ENCODE measurements at regions not wholly inside any gene's neighbourhood (a gene's known extent, or its start where the extent isn't known, plus 50 kb on each side); places are given as distances from the start of the nearest gene placed in this dataset.
A peak's percentile ranks its signal among the peaks of the same experiment; 100 is the strongest.

DNA sequence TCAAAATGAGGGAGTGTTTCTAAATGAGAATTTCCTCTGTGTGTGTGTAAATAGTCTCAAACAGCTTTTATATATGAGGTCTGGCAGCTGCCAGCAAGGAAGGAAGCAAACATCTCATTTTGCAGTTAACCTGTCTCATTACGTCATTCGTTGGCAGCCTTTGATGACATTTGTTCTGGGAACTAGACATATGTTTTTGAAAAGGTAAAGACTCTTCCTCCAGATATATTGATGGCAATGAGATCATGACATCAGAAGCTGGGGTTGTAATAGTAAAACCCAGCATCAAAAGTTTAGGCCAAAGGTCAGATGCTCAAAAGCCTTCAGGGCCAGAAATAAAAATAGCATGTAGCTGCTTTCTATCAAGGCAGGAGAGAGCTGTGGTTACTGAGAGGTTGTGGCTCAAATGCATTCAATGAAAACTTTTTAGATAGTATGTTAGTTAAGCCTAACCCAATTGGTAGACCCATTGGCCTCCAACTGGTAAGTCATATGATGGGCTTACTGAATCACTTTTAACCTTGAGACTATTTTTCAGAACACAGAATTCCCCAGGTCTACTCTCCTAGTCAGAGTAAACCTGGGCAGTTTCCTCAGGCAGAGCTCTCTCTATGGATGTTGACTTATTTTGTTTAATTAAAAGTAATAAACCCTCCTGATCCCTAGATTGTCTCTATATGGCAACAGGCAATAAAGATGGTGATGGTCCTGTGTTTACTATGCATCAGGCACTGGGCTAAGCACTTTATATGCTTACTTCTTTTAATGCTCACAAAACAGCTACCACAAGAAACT lies 386.5 kb upstream of the CFAP20DC start:
- WGBS (ENCODE audit: insufficient coverage) = no CpG with 5 or more reads among the region's 2 CpGs
- peak in 22 of 35 experiments; percentile 8 to 66 (median 38) for DNase-seq
- POLR2A ChIA-PET = no interaction called here

DNA sequence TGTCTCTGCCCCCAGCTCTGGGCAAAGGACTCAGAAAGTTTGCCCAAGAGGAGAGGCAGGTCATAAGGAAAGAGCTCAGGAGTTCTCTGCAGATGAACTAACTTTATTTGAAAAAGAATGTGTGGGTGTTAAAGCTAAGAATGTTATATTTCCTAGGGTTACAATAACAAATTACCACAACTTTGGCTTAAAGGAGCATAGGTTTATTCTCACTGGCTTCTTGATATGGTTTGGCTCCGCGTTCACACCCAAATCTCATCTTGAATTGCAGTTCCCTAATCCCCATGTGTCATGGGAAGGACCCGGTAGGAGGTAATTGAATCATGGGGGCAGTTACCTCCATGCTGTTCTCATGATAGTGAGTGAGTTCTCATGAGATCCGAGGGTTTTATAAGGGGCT lies 383.7 kb upstream of the CFAP20DC start:
- DNase-seq = no peak
- H3K27me3 Mint-ChIP-seq = no peaks in the 10 kb centered on the region
- H3K4me3 Mint-ChIP-seq = no peak overlapping the region
- H3K4me1 ChIP-seq (ENCODE audit: control insufficient read depth in 1 of 2, extremely low read depth in 1 of 2, insufficient read depth in 2 of 2, low read length in 2 of 2) = peaks cover 0 to 3% of the 10 kb centered on the region in 2 experiments
- POLR2A ChIA-PET = no interaction called here
- H3K36me3 Mint-ChIP-seq = no peaks in the 10 kb centered on the region
- no peak overlapping the region for H3K4me3 ChIP-seq (ENCODE audit: control insufficient read depth in 1 of 2, extremely low read depth in 1 of 2, low read length in 1 of 2)
- H3K9me3 ChIP-seq = no peaks in the 10 kb centered on the region
- no peak for ATAC-seq (replicated peaks in 1 of 4)
- H3K4me1 Mint-ChIP-seq = peaks cover 9 to 20% (median 16%) of the 10 kb centered on the region in 3 donors
- H3K27ac Mint-ChIP-seq = no peak overlapping the region
- H3K27me3 ChIP-seq (replicated peaks in 1 of 2; ENCODE audit: control insufficient read depth in 2 of 2, extremely low read depth in 1 of 2, insufficient read depth in 2 of 2, low read length in 1 of 2) = no peaks in the 10 kb centered on the region
- H3K27ac ChIP-seq (ENCODE audit: low read length) = no peak overlapping the region
- CTCF ChIA-PET = no interaction called here
- H3K36me3 ChIP-seq (ENCODE audit: control insufficient read depth in 2 of 2, extremely low read depth in 1 of 2, insufficient read depth in 1 of 2, low read length in 1 of 2) = no peaks in the 10 kb centered on the region
- H3K9me3 Mint-ChIP-seq = peaks cover 0 to 12% (median 4%) of the 10 kb centered on the region in 3 donors
- no CpG with 5 or more reads among the region's 4 CpGs for WGBS (ENCODE audit: insufficient coverage)

More for the DNA sequence above, 386.5 kb upstream of the CFAP20DC start:
- Histone ChIP-seq H3K4me1 (ENCODE audit: control insufficient read depth in 1 of 2, extremely low read depth in 1 of 2, insufficient read depth in 2 of 2, low read length in 2 of 2) (peaks cover 0 to 3% of the 10 kb centered on the region in 2 experiments), H3K4me3 (ENCODE audit: control insufficient read depth in 1 of 2, extremely low read depth in 1 of 2, low read length in 1 of 2) (no peak overlapping the region), H3K27me3 (replicated peaks in 1 of 2; ENCODE audit: control insufficient read depth in 2 of 2, extremely low read depth in 1 of 2, insufficient read depth in 2 of 2, low read length in 1 of 2) (no peaks in the 10 kb centered on the region), H3K27ac (ENCODE audit: low read length) (no peak overlapping the region), H3K36me3 (ENCODE audit: control insufficient read depth in 2 of 2, extremely low read depth in 1 of 2, insufficient read depth in 1 of 2, low read length in 1 of 2) (no peaks in the 10 kb centered on the region), H3K9me3 (no peaks in the 10 kb centered on the region)
- ATAC-seq (replicated peaks in 1 of 4) = peak in 2 of 4 experiments; percentile 52 to 89
- H3K27me3 Mint-ChIP-seq = no peaks in the 10 kb centered on the region
- no peak overlapping the region for H3K4me3 Mint-ChIP-seq
- H3K36me3 Mint-ChIP-seq = no peaks in the 10 kb centered on the region
- H3K9me3 Mint-ChIP-seq = peaks cover 0 to 12% (median 4%) of the 10 kb centered on the region in 3 donors
- CTCF ChIA-PET = interaction anchor here in 1 of 2 donors (1.2 kb wide), 1 partner anchor 11 kb away, joined by 4 read pairs; no protein-coding TSS in a partner anchor
- H3K4me1 Mint-ChIP-seq = peaks cover 6 to 19% (median 15%) of the 10 kb centered on the region in 3 donors
- peak overlapping the region in 1 of 2 donors; percentile 73 for H3K27ac Mint-ChIP-seq

DNA sequence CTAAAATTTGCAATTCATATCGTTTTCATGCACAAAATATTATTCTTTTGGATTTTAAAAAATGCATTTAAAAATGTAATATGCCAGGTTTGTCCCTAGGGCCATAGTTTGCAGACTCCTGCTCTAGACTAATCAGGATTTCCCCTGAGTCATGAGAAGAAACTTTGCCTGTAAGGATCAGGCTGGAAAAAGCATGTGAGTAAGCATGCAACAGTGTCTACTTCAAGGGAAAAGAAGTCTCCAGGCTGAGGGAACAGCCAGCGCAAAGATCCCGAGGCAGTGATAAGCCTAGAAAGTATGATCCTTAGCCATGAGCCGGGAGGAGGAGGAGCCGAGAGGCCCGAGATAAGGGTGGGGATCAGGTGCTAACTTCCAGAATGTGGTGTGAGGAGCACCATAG lies 382.8 kb upstream of the CFAP20DC start:
- CTCF ChIA-PET = no interaction called here
- H3K27ac Mint-ChIP-seq = no peak overlapping the region
- Histone ChIP-seq H3K9me3 (no peaks in the 10 kb centered on the region), H3K27ac (ENCODE audit: low read length) (no peak overlapping the region), H3K4me3 (ENCODE audit: control insufficient read depth in 1 of 2, extremely low read depth in 1 of 2, low read length in 1 of 2) (no peak overlapping the region), H3K27me3 (replicated peaks in 1 of 2; ENCODE audit: control insufficient read depth in 2 of 2, extremely low read depth in 1 of 2, insufficient read depth in 2 of 2, low read length in 1 of 2) (no peaks in the 10 kb centered on the region), H3K36me3 (ENCODE audit: control insufficient read depth in 2 of 2, extremely low read depth in 1 of 2, insufficient read depth in 1 of 2, low read length in 1 of 2) (no peaks in the 10 kb centered on the region), H3K4me1 (ENCODE audit: control insufficient read depth in 1 of 2, extremely low read depth in 1 of 2, insufficient read depth in 2 of 2, low read length in 2 of 2) (peaks cover 3 to 5% of the 10 kb centered on the region in 2 experiments)
- DNase-seq (no peak), ATAC-seq (replicated peaks in 1 of 4) (no peak)
- POLR2A ChIA-PET = no interaction called here
- H3K9me3 Mint-ChIP-seq = peaks cover 0 to 12% (median 4%) of the 10 kb centered on the region in 3 donors
- WGBS (ENCODE audit: insufficient coverage) = 95% methylated on average over 4 of the region's 6 CpGs
- no peak overlapping the region for H3K4me3 Mint-ChIP-seq
- no peaks in the 10 kb centered on the region for H3K36me3 Mint-ChIP-seq
- H3K4me1 Mint-ChIP-seq = peaks cover 14 to 29% (median 23%) of the 10 kb centered on the region in 3 donors
- H3K27me3 Mint-ChIP-seq = no peaks in the 10 kb centered on the region

DNA sequence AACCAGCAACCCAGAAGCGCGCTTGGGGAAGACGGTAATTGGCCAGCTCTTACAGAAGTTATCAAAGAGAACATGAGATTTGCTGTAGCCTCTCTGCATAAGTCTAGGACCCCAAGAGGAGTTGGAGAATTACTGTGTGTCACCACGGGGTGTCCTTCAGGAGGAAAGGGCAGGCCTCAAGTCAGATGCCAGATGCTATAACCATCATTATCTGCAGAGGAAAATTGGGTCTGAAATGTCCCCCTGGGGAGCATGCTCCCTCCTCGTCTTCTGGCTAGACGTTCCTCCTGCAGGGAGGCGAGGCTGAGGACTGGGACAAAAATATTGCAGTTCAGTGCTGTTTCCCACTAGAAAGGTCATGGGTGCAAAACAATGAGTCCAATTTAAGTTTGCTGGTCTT lies 380.5 kb upstream of the CFAP20DC start:
- H3K4me1 ChIP-seq (ENCODE audit: control insufficient read depth in 1 of 2, extremely low read depth in 1 of 2, insufficient read depth in 2 of 2, low read length in 2 of 2) = peaks cover 20 to 26% of the 10 kb centered on the region in 2 experiments
- no peak overlapping the region for H3K27ac ChIP-seq (ENCODE audit: low read length)
- H3K36me3 ChIP-seq (ENCODE audit: control insufficient read depth in 2 of 2, extremely low read depth in 1 of 2, insufficient read depth in 1 of 2, low read length in 1 of 2) = no peaks in the 10 kb centered on the region
- POLR2A ChIA-PET = no interaction called here
- ATAC-seq (replicated peaks in 1 of 4) (no peak), DNase-seq (no peak)
- H3K27me3 ChIP-seq (replicated peaks in 1 of 2; ENCODE audit: control insufficient read depth in 2 of 2, extremely low read depth in 1 of 2, insufficient read depth in 2 of 2, low read length in 1 of 2) = no peaks in the 10 kb centered on the region
- peaks cover 0 to 12% (median 4%) of the 10 kb centered on the region in 3 donors for H3K9me3 Mint-ChIP-seq
- H3K36me3 Mint-ChIP-seq = no peaks in the 10 kb centered on the region
- H3K27ac Mint-ChIP-seq = no peak overlapping the region
- H3K4me3 ChIP-seq (ENCODE audit: control insufficient read depth in 1 of 2, extremely low read depth in 1 of 2, low read length in 1 of 2) = no peak overlapping the region
- H3K9me3 ChIP-seq = no peaks in the 10 kb centered on the region
- H3K27me3 Mint-ChIP-seq = no peaks in the 10 kb centered on the region
- peaks cover 32 to 43% (median 34%) of the 10 kb centered on the region in 3 donors for H3K4me1 Mint-ChIP-seq
- CTCF ChIA-PET = no interaction called here
- 94% methylated on average over 4 of the region's 7 CpGs for WGBS (ENCODE audit: insufficient coverage)
- H3K4me3 Mint-ChIP-seq = no peak overlapping the region

DNA sequence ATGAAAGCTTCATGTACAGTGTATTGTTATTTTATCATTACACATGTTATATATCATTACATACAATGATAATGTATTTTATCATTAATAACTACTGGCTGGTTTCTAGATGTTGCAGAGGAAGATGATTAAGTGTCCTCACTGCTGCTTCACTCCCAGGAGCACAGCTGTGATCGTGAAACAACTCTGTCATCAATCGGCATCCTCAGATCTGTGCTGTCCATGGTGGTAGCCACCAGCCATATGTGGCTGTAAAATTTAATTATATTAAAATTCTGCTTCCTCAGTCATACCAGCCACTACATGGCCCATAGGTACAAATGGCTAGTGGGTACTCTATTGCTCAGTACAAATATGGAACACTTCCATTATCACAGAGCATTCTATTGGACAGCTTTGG lies 379.4 kb upstream of the CFAP20DC start:
- WGBS (ENCODE audit: insufficient coverage) = no CpG with 5 or more reads among the region's 2 CpGs
- CTCF ChIA-PET = no interaction called here
- H3K36me3 Mint-ChIP-seq = no peaks in the 10 kb centered on the region

DNA sequence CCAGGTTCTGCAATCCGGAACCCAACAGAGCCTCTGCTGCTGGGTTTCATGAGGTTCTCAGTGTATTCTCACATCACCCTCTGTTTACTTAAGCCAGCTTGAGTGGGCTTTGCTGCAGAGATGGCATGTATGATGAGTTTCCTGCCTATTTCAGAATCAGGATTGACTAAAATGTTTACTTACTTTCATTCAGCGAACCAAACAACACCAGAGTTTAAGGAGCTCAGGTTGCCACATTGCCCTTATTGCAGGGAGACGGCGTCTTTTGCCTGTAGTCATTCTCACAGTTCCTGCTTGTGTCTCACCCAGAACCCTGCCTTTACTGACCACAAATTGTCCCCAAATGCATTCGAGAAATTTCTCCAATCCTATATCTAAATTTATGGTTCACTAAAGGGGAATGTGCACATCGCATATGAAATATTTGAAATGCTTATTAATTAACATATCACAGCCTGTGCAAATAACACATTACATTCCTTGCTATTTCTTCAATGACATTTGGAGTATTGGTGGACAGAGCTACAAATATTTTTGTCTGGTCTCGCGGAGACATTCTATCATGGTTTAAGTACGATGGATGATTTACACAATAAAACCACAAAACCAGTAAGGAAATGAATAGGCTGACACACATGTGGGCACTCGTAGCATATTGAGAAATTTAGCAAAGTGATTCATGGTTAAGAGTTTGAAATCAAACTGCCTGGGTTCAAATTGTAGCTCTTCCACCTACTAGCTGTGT lies 377.2 kb upstream of the CFAP20DC start:
- Mint-ChIP-seq H3K4me3 (peak overlapping the region in 1 of 3 donors; percentile 52), H3K27me3 (no peaks in the 10 kb centered on the region), H3K4me1 (peaks cover 54 to 62% (median 54%) of the 10 kb centered on the region in 3 donors), H3K9me3 (no peaks in the 10 kb centered on the region), H3K36me3 (no peaks in the 10 kb centered on the region), H3K27ac (peak overlapping the region; percentile 83 to 89)
- no peak overlapping the region for H3K4me3 ChIP-seq (ENCODE audit: control insufficient read depth in 1 of 2, extremely low read depth in 1 of 2, low read length in 1 of 2)
- H3K27ac ChIP-seq (ENCODE audit: low read length) = no peak overlapping the region
- no peaks in the 10 kb centered on the region for H3K27me3 ChIP-seq (replicated peaks in 1 of 2; ENCODE audit: control insufficient read depth in 2 of 2, extremely low read depth in 1 of 2, insufficient read depth in 2 of 2, low read length in 1 of 2)
- ATAC-seq (replicated peaks in 1 of 4) (no peak), DNase-seq (no peak)
- H3K9me3 ChIP-seq = no peaks in the 10 kb centered on the region
- ChIA-PET POLR2A (no interaction called here), CTCF (interaction anchor here in 1 of 2 donors (0.7 kb wide), 1 partner anchor 215 kb away, joined by 3 read pairs; no protein-coding TSS in a partner anchor)
- H3K4me1 ChIP-seq (ENCODE audit: control insufficient read depth in 1 of 2, extremely low read depth in 1 of 2, insufficient read depth in 2 of 2, low read length in 2 of 2) = peaks cover 37 to 44% of the 10 kb centered on the region in 2 experiments
- WGBS (ENCODE audit: insufficient coverage) = 78% methylated on average over 4 of the region's 10 CpGs
- H3K36me3 ChIP-seq (ENCODE audit: control insufficient read depth in 2 of 2, extremely low read depth in 1 of 2, insufficient read depth in 1 of 2, low read length in 1 of 2) = no peaks in the 10 kb centered on the region

More for the DNA sequence above, 379.4 kb upstream of the CFAP20DC start:
- no peak overlapping the region for H3K4me3 Mint-ChIP-seq
- peaks cover 0 to 7% (median 3%) of the 10 kb centered on the region in 3 donors for H3K9me3 Mint-ChIP-seq
- no peak overlapping the region for H3K4me3 ChIP-seq (ENCODE audit: control insufficient read depth in 1 of 2, extremely low read depth in 1 of 2, low read length in 1 of 2)
- peaks cover 42 to 48% (median 44%) of the 10 kb centered on the region in 3 donors for H3K4me1 Mint-ChIP-seq
- H3K27ac Mint-ChIP-seq = no peak overlapping the region
- H3K9me3 ChIP-seq = no peaks in the 10 kb centered on the region
- H3K36me3 ChIP-seq (ENCODE audit: control insufficient read depth in 2 of 2, extremely low read depth in 1 of 2, insufficient read depth in 1 of 2, low read length in 1 of 2) = no peaks in the 10 kb centered on the region
- POLR2A ChIA-PET = interaction anchor here in 1 of 2 donors (0.9 kb wide), 1 partner anchor 17 kb away, joined by 3 read pairs; no protein-coding TSS in a partner anchor
- no peak overlapping the region for H3K27ac ChIP-seq (ENCODE audit: low read length)
- no peak for ATAC-seq (replicated peaks in 1 of 4)
- H3K27me3 Mint-ChIP-seq = no peaks in the 10 kb centered on the region
- H3K4me1 ChIP-seq (ENCODE audit: control insufficient read depth in 1 of 2, extremely low read depth in 1 of 2, insufficient read depth in 2 of 2, low read length in 2 of 2) = peaks cover 31 to 36% of the 10 kb centered on the region in 2 experiments
- no peak for DNase-seq
- H3K27me3 ChIP-seq (replicated peaks in 1 of 2; ENCODE audit: control insufficient read depth in 2 of 2, extremely low read depth in 1 of 2, insufficient read depth in 2 of 2, low read length in 1 of 2) = no peaks in the 10 kb centered on the region
